ENCODE measurements at regions not wholly inside any gene's neighbourhood (a gene's known extent, or its start where the extent isn't known, plus 50 kb on each side); places are given as distances from the start of the nearest gene placed in this dataset.

- H3K4me3 ChIP-seq = no peak overlapping the region
- no peaks in the 10 kb centered on the region for H3K36me3 ChIP-seq (replicated peaks in 1 of 2)
- peaks cover 14 to 22% of the 10 kb centered on the region in 2 donors for H3K4me1 ChIP-seq (replicated peaks in 1 of 2)
- no peaks in the 10 kb centered on the region for H3K9me3 ChIP-seq (replicated peaks in 1 of 3)
- WGBS, 4 donors = 40 to 55% (median 50%) methylated on average over 6 to 10 of the region's 10 CpGs
- DNase-seq = no peak
- peak overlapping the region in 3 of 5 donors; percentile 5 to 31 (median 7) for H3K27ac ChIP-seq
- H3K27me3 ChIP-seq = no peaks in the 10 kb centered on the region
- TF ChIP-seq POLR2A (IDR thresholded peaks at IDR 0.05) = no peak
- no peak for TF ChIP-seq CTCF (IDR thresholded peaks at IDR 0.05)
- intact Hi-C loops (cut with DNase I) = no loop called here
Observed at GRCh38 chrX:10106806-10107205, 50.0 kb upstream of the CLCN4 start.

Small RNA genes in the stretch of these regions (small RNA-seq; reads per million reads assigned to genes)
- gene RF00019 = 0 reads per million in 2 donors
